B cell (primary cell): ENCODE measurements at regions not wholly inside any gene's neighbourhood (a gene's known extent, or its start where the extent isn't known, plus 50 kb on each side); places are given as distances from the start of the nearest gene placed in this dataset.

Experiments used
- ATAC-seq: fragments of 200-7000 bp; cut with Tn5 transposase; one replicate; pipeline ENCODE4 v1.10.0; 2021; ENCODE audit warnings: low read depth, mild to moderate bottlenecking, moderate number of reproducible peaks, moderate library complexity
- CTCF ChIA-PET: fragments of 350-600 bp; sonication (Branson Sonifier 250); formaldehyde crosslinking; loops from one replicate; lab custom pipeline; 2021; ENCODE audit warnings: antibody characterized with exemption, inconsistent platforms; lab: Charles Lee
- POLR2A ChIA-PET: fragments of 350-600 bp; sonication (Branson Sonifier 250); formaldehyde crosslinking; loops from one replicate; lab custom pipeline; 2021; ENCODE audit warnings: antibody characterized with exemption; lab: Charles Lee
- DNase-seq: peaks from one replicate; pipeline ENCODE4 v3.0.0; 2013
- H2AFZ ChIP-seq: 2 replicates; pipeline ENCODE4 v1.6.1; 2012; ENCODE audit warnings: mild to moderate bottlenecking, low read depth, low read length; ENCODE audit not compliant: insufficient read depth, poor library complexity, severe bottlenecking
- H3K27ac ChIP-seq, 2 donors: 1 replicate in 1 of 2; 2 replicates in 1 of 2; pipeline ENCODE4 v1.5.1; 2012 to 2013; ENCODE audit warnings: low read length in 2 of 2, mild to moderate bottlenecking in 2 of 2, moderate library complexity in 1 of 2
- H3K27me3 ChIP-seq, 4 experiments: fragments of 200-600 bp in 1 of 4; sonication (generic) in 1 of 4; replicated peaks in 1 of 4; 1 replicate in 2 of 4; 2 replicates in 2 of 4; pipeline versions ENCODE4 v1.6.1 to v1.7.0; 2013 to 2016; ENCODE audit warnings: low read length in 3 of 4, mild to moderate bottlenecking in 2 of 4, mixed read lengths in 1 of 4, moderate library complexity in 1 of 4; ENCODE audit not compliant: insufficient read depth in 4 of 4, control insufficient read depth in 3 of 4; ENCODE audit errors: control extremely low read depth in 1 of 4
- H3K36me3 ChIP-seq, 2 experiments: replicated peaks in 1 of 2; 1 replicate in 1 of 2; 2 replicates in 1 of 2; pipeline versions ENCODE4 v1.6.1 to v1.7.1; 2013; ENCODE audit warnings: low read length in 1 of 2; ENCODE audit not compliant: insufficient read depth in 2 of 2, control insufficient read depth in 1 of 2; ENCODE audit errors: control extremely low read depth in 1 of 2, extremely low read depth in 1 of 2
- H3K4me1 ChIP-seq, 2 donors: fragments of 200-600 bp in 1 of 2; sonication (generic) in 1 of 2; 1 replicate in 1 of 2; 2 replicates in 1 of 2; pipeline versions ENCODE4 v1.5.1 to v1.6.1; 2013 to 2017; ENCODE audit warnings: low read length in 2 of 2; ENCODE audit not compliant: control insufficient read depth in 2 of 2, insufficient read depth in 2 of 2
- H3K4me2 ChIP-seq: replicated peaks from 2 replicates; pipeline ENCODE3; 2012; ENCODE audit warnings: mild to moderate bottlenecking, low read depth, low read length; ENCODE audit not compliant: poor library complexity, severe bottlenecking
- H3K4me3 ChIP-seq, 5 experiments: fragments of 200-600 bp in 1 of 5; sonication (generic) in 1 of 5; 1 replicate in 3 of 5; 2 replicates in 2 of 5; pipeline versions ENCODE4 v1.5.1 to v1.7.0; 2011 to 2016; ENCODE audit warnings: low read length in 4 of 5, mild to moderate bottlenecking in 4 of 5, low read depth in 2 of 5, control low read depth in 1 of 5, moderate library complexity in 1 of 5; ENCODE audit not compliant: insufficient read depth in 1 of 5; ENCODE audit errors: control extremely low read depth in 1 of 5, extremely low read depth in 1 of 5
- H3K79me2 ChIP-seq: fragments of 200-600 bp; sonication (generic); one replicate; pipeline ENCODE4 v1.6.0; 2016; ENCODE audit warnings: low read length; ENCODE audit not compliant: control insufficient read depth, insufficient read depth
- H3K9ac ChIP-seq: fragments of 200-600 bp; sonication (generic); 2 replicates; pipeline ENCODE4 v1.6.1; 2017; ENCODE audit warnings: mild to moderate bottlenecking, low read length, moderate library complexity
- H3K9me3 ChIP-seq, 3 donors: one replicate each; pipeline versions ENCODE4 v1.6.1 to v1.7.1; 2013; ENCODE audit warnings: low read length in 2 of 3; ENCODE audit not compliant: control insufficient read depth in 2 of 3, insufficient read depth in 1 of 3; ENCODE audit errors: control extremely low read depth in 1 of 3
- H4K20me1 ChIP-seq: 2 replicates; pipeline ENCODE4 v1.6.0; 2012; ENCODE audit warnings: mild to moderate bottlenecking, low read length; ENCODE audit not compliant: insufficient read depth, control insufficient read depth, poor library complexity, severe bottlenecking
- H3K27ac Mint-ChIP-seq: one replicate; pipeline ENCODE4 v1.8.0; 2021; ENCODE audit warnings: mixed read lengths
- H3K27me3 Mint-ChIP-seq: one replicate; pipeline ENCODE4 v1.8.0; 2021; ENCODE audit warnings: mixed read lengths
- H3K4me1 Mint-ChIP-seq: one replicate; pipeline ENCODE4 v1.8.0; 2021; ENCODE audit warnings: mixed read lengths
- H3K4me3 Mint-ChIP-seq: one replicate; pipeline ENCODE4 v1.8.0; 2021; ENCODE audit warnings: mixed read lengths
- H3K9me3 Mint-ChIP-seq: one replicate; pipeline ENCODE4 v1.8.0; 2022; ENCODE audit warnings: mixed read lengths; ENCODE audit not compliant: insufficient read depth
- CTCF ChIP-seq: fragments of 200-600 bp; IDR thresholded peaks from one replicate; pipeline ENCODE4 v1.8.0; 2022; ENCODE audit warnings: antibody characterized with exemption, mild to moderate bottlenecking
- EZH2 ChIP-seq: IDR thresholded peaks from 2 replicates; pipeline ENCODE4 v1.6.1; 2012; ENCODE audit warnings: borderline replicate concordance, low read depth, mild to moderate bottlenecking, moderate library complexity, low read length; ENCODE audit not compliant: insufficient read depth, poor library complexity, severe bottlenecking
- WGBS: methylation state at CpG from one replicate; pipeline ENCODE4 v1.1.5; 2013; ENCODE audit warnings: missing lambda C conversion rate; ENCODE audit not compliant: insufficient coverage; 5-methylcytosine and 5-hydroxymethylcytosine counted together
- intact Hi-C: fragments of 100-400 bp; cut with micrococcal nuclease; formaldehyde crosslinking; loops from one replicate; pipeline ENCODE4 v1.10.0; 2022

GRCh38 chr14:51512316-51512715 lies 139.4 kb upstream of the FRMD6 start:
- H3K27me3 ChIP-seq: peaks cover 0 to 2% (median 0%) of the 10 kb centered on the region in 4 experiments
- H3K36me3 ChIP-seq: no peaks in the 10 kb centered on the region
- H3K4me1 ChIP-seq: no peaks in the 10 kb centered on the region
- no peaks in the 10 kb centered on the region for H4K20me1 ChIP-seq
- no peak overlapping the region for H3K9ac ChIP-seq
- CTCF ChIA-PET: no interaction called here
- Mint-ChIP-seq H3K27ac (no peak overlapping the region), H3K9me3 (no peaks in the 10 kb centered on the region), H3K27me3 (peaks cover 16% of the 10 kb centered on the region), H3K4me1 (no peaks in the 10 kb centered on the region), H3K4me3 (no peak overlapping the region)
- no peak overlapping the region for H3K27ac ChIP-seq
- H3K79me2 ChIP-seq: no peaks in the 10 kb centered on the region
- no peak overlapping the region for H3K4me2 ChIP-seq
- POLR2A ChIA-PET: no interaction called here
- WGBS: no CpG with 5 or more reads among the region's 2 CpGs
- no peak for ATAC-seq
- H3K4me3 ChIP-seq: no peak overlapping the region
- intact Hi-C loops: no loop called here
- H2AFZ ChIP-seq: no peak overlapping the region
- H3K9me3 ChIP-seq: no peaks in the 10 kb centered on the region
- TF ChIP-seq EZH2: no peak
- no peak for TF ChIP-seq CTCF
- DNase-seq: no peak

DNA sequence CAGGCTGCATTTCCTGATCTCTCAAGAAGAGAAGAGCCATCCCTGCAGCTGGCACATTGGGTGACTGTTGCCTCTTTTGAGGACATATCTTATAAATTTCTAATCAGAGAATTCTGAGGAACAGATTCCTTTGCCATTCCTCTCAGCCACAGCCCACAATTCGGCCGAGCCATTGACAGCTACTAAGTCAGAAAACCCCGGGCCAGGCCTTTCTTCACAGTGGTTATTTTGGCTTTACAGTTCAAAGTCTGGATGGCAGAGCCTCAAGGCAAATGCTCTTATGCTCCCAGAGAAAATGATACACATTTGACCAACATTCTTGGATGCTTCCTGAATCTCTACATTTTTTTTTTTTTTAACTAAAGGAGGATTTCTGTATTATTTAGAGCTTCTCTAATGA lies 138.4 kb upstream of the FRMD6 start:
- Histone ChIP-seq H4K20me1 (no peaks in the 10 kb centered on the region), H3K9me3 (no peaks in the 10 kb centered on the region), H3K4me3 (no peak overlapping the region), H3K79me2 (no peaks in the 10 kb centered on the region), H3K4me2 (no peak overlapping the region), H3K36me3 (no peaks in the 10 kb centered on the region), H3K27me3 (peaks cover 0 to 2% (median 0%) of the 10 kb centered on the region in 4 experiments), H3K9ac (no peak overlapping the region), H2AFZ (no peak overlapping the region), H3K4me1 (no peaks in the 10 kb centered on the region), H3K27ac (no peak overlapping the region)
- ChIA-PET CTCF (interaction anchor here (0.7 to 0.8 kb wide), 2 partner anchors 8 to 1508 kb away, joined by 3 to 4 read pairs; no protein-coding TSS in a partner anchor), POLR2A (no interaction called here)
- no peak for TF ChIP-seq EZH2
- no peak for TF ChIP-seq CTCF
- ATAC-seq: no peak
- H3K9me3 Mint-ChIP-seq: no peaks in the 10 kb centered on the region
- H3K27me3 Mint-ChIP-seq: peaks cover 18% of the 10 kb centered on the region
- no peak overlapping the region for H3K4me3 Mint-ChIP-seq
- WGBS: 100% methylated on average over 3 of the region's 3 CpGs
- intact Hi-C loops: no loop called here
- DNase-seq: no peak
- no peak overlapping the region for H3K27ac Mint-ChIP-seq
- H3K4me1 Mint-ChIP-seq: no peaks in the 10 kb centered on the region
